Natural killer cell (primary cell): ENCODE measurements at regions not wholly inside any gene's neighbourhood (a gene's known extent, or its start where the extent isn't known, plus 50 kb on each side); places are given as distances from the start of the nearest gene placed in this dataset.

ENCODE experiments used
- ATAC-seq, 3 donors: fragments of 150-1000 bp in 2 of 3; fragments of 200-7000 bp in 1 of 3; cut with Tn5 transposase; 1 replicate in 1 of 3; 2 replicates in 2 of 3; pipeline ENCODE4 v1.10.0; 2021; ENCODE audit warnings: mild to moderate bottlenecking in 2 of 3, moderate library complexity in 2 of 3
- DNase-seq, 2 donors: peaks; one replicate each; pipeline versions ENCODE4 v3.0.0 to v3.0.0-alpha.2; 2013 to 2021; ENCODE audit warnings: mixed read lengths in 1 of 2
- H3K27ac ChIP-seq: one replicate; pipeline ENCODE4 v1.5.1; 2013; ENCODE audit warnings: mild to moderate bottlenecking, low read length
- H3K27me3 ChIP-seq: one replicate; pipeline ENCODE4 v1.6.1; 2013; ENCODE audit warnings: low read length; ENCODE audit not compliant: control insufficient read depth, insufficient read depth
- H3K36me3 ChIP-seq: one replicate; pipeline ENCODE4 v1.6.1; 2013; ENCODE audit warnings: low read length; ENCODE audit not compliant: control insufficient read depth, insufficient read depth
- H3K4me1 ChIP-seq: one replicate; pipeline ENCODE4 v1.6.1; 2013; ENCODE audit warnings: low read length; ENCODE audit not compliant: control insufficient read depth, insufficient read depth
- H3K4me3 ChIP-seq: one replicate; pipeline ENCODE4 v1.5.1; 2013; ENCODE audit warnings: low read length
- H3K9me3 ChIP-seq: one replicate; pipeline ENCODE4 v1.6.1; 2013; ENCODE audit warnings: low read length; ENCODE audit not compliant: control insufficient read depth, insufficient read depth
- H3K27ac Mint-ChIP-seq, 2 donors: one replicate each; pipeline ENCODE4 v1.8.0; 2022; ENCODE audit warnings: mild to moderate bottlenecking in 2 of 2, mixed read lengths in 2 of 2, moderate library complexity in 1 of 2
- H3K27me3 Mint-ChIP-seq, 2 donors: one replicate each; pipeline ENCODE4 v1.8.0; 2022; ENCODE audit warnings: low read depth in 2 of 2, mixed read lengths in 2 of 2
- H3K36me3 Mint-ChIP-seq: one replicate; pipeline ENCODE4 v1.8.0; 2022; ENCODE audit warnings: mixed read lengths
- H3K4me1 Mint-ChIP-seq, 2 donors: one replicate each; pipeline ENCODE4 v1.8.0; 2022; ENCODE audit warnings: mixed read lengths in 2 of 2
- H3K4me3 Mint-ChIP-seq: one replicate; pipeline ENCODE4 v1.8.0; 2022; ENCODE audit warnings: mild to moderate bottlenecking, moderate library complexity, mixed read lengths
- H3K9me3 Mint-ChIP-seq, 2 donors: one replicate each; pipeline ENCODE4 v1.8.0; 2022; ENCODE audit warnings: mixed read lengths in 2 of 2
- WGBS: methylation state at CpG from one replicate; pipeline ENCODE4 v1.1.7; 2013; ENCODE audit warnings: missing lambda C conversion rate; ENCODE audit not compliant: insufficient coverage; 5-methylcytosine and 5-hydroxymethylcytosine counted together
- intact Hi-C: fragments of 100-400 bp; cut with micrococcal nuclease; formaldehyde crosslinking; loops from one replicate; pipeline ENCODE4 v1.14.2; 2022
- TF ChIP-seq, protein P1 (sequence below): fragments of 200-600 bp; IDR thresholded peaks from one replicate; pipeline ENCODE4 v1.8.0; 2022; ENCODE audit warnings: antibody characterized with exemption

DNA sequence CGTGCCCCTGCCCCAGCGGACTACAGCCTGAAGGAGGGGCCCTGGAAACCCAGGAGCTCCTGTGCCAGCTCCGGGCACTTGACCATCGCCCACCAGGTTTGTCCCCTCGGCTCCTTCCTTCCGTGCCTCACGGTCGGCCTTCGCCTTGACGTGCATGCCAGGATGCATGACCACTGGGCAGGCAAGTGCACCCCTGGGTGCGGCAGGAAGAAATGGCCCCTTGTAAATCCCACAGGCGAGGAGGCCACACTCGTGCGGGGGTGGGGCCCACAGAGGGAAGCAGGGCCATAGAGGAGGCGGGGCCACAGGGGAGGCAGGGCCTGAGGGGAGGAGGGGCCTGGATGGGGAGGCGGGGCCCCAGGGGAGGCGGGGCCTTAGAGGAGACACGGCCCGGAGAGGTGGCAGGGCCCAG is 81.7 kb downstream of the YTHDF1 start:
- Mint-ChIP-seq H3K27me3 (peaks cover 2 to 13% of the 10 kb centered on the region in 2 donors), H3K4me1 (no peaks in the 10 kb centered on the region), H3K36me3 (no peaks in the 10 kb centered on the region), H3K27ac (no peak overlapping the region), H3K4me3 (no peak overlapping the region), H3K9me3 (no peaks in the 10 kb centered on the region)
- Histone ChIP-seq H3K27me3 (peaks cover 3% of the 10 kb centered on the region), H3K4me3 (no peak overlapping the region), H3K27ac (no peak overlapping the region), H3K9me3 (no peaks in the 10 kb centered on the region), H3K4me1 (no peaks in the 10 kb centered on the region), H3K36me3 (no peaks in the 10 kb centered on the region)
- 89% methylated on average over 19 of the region's 19 CpGs for WGBS
- ATAC-seq, result peak in 2 of 3 donors; percentile 44 to 53
- DNase-seq, result peak in 1 of 2 donors; percentile 9
- TF ChIP-seq, protein P1, sequence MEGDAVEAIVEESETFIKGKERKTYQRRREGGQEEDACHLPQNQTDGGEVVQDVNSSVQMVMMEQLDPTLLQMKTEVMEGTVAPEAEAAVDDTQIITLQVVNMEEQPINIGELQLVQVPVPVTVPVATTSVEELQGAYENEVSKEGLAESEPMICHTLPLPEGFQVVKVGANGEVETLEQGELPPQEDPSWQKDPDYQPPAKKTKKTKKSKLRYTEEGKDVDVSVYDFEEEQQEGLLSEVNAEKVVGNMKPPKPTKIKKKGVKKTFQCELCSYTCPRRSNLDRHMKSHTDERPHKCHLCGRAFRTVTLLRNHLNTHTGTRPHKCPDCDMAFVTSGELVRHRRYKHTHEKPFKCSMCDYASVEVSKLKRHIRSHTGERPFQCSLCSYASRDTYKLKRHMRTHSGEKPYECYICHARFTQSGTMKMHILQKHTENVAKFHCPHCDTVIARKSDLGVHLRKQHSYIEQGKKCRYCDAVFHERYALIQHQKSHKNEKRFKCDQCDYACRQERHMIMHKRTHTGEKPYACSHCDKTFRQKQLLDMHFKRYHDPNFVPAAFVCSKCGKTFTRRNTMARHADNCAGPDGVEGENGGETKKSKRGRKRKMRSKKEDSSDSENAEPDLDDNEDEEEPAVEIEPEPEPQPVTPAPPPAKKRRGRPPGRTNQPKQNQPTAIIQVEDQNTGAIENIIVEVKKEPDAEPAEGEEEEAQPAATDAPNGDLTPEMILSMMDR, result no peak
- intact Hi-C loops, result no loop called here

DNA sequence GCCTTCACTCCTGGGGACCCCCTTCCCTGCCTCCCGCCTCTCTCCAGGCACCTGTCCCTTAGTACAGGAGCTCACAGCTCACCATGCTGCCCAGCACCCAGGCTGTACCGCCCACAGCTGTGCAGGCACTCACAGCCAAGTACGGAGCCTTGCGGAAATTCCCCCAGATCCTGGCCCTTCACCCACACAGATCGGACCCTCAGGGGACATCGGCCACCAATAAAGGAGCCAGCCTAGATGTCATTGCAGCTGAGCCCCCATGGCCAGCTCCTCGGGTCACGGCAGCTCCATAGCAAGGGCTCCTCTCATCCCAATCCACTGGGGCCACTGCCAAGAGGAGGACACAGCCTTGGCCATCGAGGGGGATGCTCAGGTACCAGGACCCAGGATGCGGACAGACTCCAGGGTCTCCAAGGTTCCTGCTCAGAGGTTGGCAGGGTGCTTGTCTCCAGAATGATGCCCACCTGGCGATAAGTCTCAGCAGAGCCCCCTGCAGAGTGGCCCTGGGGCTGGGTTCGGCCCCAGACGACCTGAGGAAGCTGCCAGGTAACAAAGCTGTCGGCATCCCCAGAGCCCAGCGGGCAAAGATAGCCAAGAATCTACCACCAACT is 82.3 kb downstream of the YTHDF1 start:
- H3K4me1 ChIP-seq, result no peaks in the 10 kb centered on the region
- H3K9me3 ChIP-seq, result no peaks in the 10 kb centered on the region
- Mint-ChIP-seq H3K4me1 (no peaks in the 10 kb centered on the region), H3K27ac (no peak overlapping the region), H3K36me3 (no peaks in the 10 kb centered on the region), H3K4me3 (no peak overlapping the region), H3K27me3 (peaks cover 5 to 16% of the 10 kb centered on the region in 2 donors), H3K9me3 (no peaks in the 10 kb centered on the region)
- no peak for ATAC-seq
- H3K27ac ChIP-seq, result no peak overlapping the region
- H3K4me3 ChIP-seq, result no peak overlapping the region
- 93% methylated on average over 15 of the region's 15 CpGs for WGBS
- intact Hi-C loops, result no loop called here
- TF ChIP-seq, protein P1, result no peak
- no peak for DNase-seq
- H3K27me3 ChIP-seq, result peaks cover 3% of the 10 kb centered on the region
- no peaks in the 10 kb centered on the region for H3K36me3 ChIP-seq

DNA sequence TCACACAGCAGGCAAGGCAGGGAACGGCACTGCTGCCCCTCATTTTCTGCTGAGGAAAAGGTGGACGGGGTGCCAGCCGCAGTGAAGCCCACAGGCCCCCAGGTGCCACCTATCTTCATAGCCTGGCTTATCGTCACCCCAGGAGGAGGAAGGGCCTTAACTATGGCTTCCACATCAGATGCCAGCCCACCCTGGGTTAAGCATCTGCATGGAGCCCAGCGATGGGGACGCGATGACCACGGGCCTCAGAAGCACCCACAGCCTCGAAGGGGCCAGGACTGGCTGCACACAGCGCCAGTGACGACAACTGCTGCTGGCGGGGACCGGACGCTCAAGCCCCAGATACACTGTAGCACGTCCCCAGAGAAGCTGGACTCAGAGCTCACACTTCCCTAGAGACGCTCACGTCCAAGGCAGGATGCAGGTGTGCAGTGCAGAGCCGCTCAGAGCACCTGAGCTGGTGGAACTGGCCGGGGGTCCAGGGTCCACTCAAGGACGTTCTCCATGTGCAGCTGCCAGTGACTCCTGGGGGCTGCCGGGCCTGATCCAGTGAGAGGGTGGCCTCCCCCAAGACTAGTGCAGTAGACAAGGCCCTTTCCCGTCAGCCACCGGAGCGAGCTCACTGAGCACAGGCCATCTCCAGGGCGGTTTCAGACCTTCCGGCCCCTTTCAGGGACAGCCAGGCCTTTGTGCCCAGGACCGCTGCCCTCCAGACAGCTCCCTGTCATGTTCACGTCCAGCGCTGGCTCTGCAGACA is 83.0 kb downstream of the YTHDF1 start:
- H3K36me3 Mint-ChIP-seq, result no peaks in the 10 kb centered on the region
- intact Hi-C loops, result no loop called here
- no peaks in the 10 kb centered on the region for H3K4me1 Mint-ChIP-seq
- Histone ChIP-seq H3K9me3 (no peaks in the 10 kb centered on the region), H3K4me1 (no peaks in the 10 kb centered on the region), H3K27me3 (peaks cover 3% of the 10 kb centered on the region), H3K4me3 (no peak overlapping the region), H3K36me3 (no peaks in the 10 kb centered on the region), H3K27ac (no peak overlapping the region)
- H3K27ac Mint-ChIP-seq, result no peak overlapping the region
- TF ChIP-seq, protein P1, result no peak
- no peaks in the 10 kb centered on the region for H3K9me3 Mint-ChIP-seq
- ATAC-seq (no peak), DNase-seq (no peak)
- peaks cover 5 to 16% of the 10 kb centered on the region in 2 donors for H3K27me3 Mint-ChIP-seq
- no peak overlapping the region for H3K4me3 Mint-ChIP-seq
- WGBS, result 89% methylated on average over 29 of the region's 29 CpGs
